ENCODE measurements at regions not wholly inside any gene's neighbourhood (a gene's known extent, or its start where the extent isn't known, plus 50 kb on each side); places are given as distances from the start of the nearest gene placed in this dataset.
"Not testable (repeated sequence)": the region's sequence is repeated elsewhere in the genome, so short reads cannot be mapped to it uniquely, and the experiment has no call there.

DNA sequence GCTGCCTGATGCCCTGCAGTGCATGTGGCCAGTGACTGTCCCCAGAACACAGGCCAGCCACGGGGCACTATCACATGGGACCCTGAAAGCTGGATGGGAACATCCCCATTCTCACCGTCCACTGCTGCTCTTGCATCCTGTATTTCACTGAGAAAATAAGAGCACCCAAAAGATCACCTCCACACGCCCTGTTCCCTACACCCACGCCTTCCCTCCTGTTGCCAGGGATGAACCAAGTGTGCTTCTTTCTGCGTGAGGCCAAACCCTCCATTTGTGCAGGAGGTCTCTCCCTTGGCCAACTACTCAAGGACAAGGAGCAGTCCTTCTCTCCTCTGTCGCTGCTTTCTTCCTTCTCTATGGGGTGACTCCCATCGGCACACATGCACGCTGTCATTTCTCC, 118.3 kb downstream of the LRRC37A3 start:
- intact Hi-C loops (cut with DNase I); H3K36me3 ChIP-seq (replicated peaks in 1 of 2; ENCODE audit: insufficient read depth in 1 of 2, low read depth in 2 of 2): not testable (repeated sequence)

DNA sequence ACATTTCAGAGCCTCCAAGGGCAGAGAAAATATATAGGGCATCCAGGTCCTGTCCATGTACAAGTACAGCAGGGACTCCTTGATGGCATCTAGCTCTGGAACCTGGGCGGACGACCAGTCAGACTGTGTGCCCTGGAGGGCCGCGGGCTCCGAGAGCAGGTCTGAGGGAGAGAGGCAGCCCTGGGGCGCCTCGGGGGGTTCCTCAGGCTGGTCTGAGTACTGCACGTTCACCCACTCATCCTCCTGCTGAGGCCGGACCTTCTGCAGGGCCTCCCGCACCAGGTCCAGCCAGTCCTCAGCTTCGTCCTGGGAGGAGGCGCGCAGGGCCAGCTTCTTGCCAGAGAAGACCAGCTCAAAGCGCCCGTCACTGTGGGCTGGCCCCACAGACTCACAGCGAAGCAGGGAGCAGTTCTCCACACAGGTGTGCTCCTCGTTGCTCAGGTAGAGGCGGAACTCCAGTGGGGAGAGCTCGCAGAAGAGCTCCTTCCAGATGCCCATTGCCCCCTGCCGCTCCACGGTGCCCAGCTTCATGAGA, 118.8 kb downstream of the LRRC37A3 start:
- H3K4me3 ChIP-seq; intact Hi-C loops (cut with DNase I); H3K27me3 ChIP-seq; H3K36me3 ChIP-seq (replicated peaks in 1 of 2; ENCODE audit: insufficient read depth in 1 of 2, low read depth in 2 of 2); ATAC-seq; H3K27ac ChIP-seq; H3K4me1 ChIP-seq; H3K9me3 ChIP-seq; DNase-seq: not testable (repeated sequence)
- 93 to 100% methylated on average over 3 to 17 of the region's 21 CpGs for WGBS, 2 donors

More for the DNA sequence above, 118.3 kb downstream of the LRRC37A3 start:
- not testable (repeated sequence) for H3K4me3 ChIP-seq, DNase-seq, H3K4me1 ChIP-seq, H3K27me3 ChIP-seq, H3K9me3 ChIP-seq, H3K27ac ChIP-seq, ATAC-seq
- WGBS, 2 donors = 94 to 97% methylated on average over 6 of the region's 8 CpGs

DNA sequence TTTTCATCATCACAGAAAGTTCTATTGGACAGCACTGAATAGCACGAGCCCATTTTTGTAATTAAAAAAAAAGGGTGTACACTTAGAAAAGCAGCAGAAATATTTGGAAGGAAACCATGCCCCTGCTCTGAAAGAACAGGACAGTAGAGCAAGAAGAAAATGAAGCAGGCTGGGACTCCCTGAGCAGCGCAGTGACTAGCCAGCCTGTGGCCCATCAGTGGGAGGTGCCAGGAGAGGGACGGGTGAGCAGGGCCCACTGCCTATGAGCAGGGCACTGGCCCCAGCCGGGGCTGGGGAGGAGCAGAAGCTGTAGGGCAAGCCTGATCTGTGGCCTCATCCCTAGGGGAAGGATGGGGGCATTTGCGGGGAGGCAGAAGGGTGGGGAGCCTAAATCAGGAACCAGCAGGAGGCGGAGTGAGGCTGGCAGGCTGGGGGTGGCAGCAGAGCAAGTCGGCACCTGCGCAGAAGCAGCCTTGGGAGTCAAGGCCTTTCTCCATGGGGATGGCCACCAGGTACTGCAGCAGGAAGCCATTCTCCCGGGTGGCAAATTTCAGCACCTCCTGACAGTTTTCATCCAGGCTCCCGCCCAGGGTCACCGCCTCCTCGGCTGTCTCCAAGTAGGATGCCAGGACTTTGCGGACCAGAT, 119.6 kb downstream of the LRRC37A3 start:
- DNase-seq; intact Hi-C loops (cut with DNase I); H3K36me3 ChIP-seq (replicated peaks in 1 of 2; ENCODE audit: insufficient read depth in 1 of 2, low read depth in 2 of 2): not testable (repeated sequence)

DNA sequence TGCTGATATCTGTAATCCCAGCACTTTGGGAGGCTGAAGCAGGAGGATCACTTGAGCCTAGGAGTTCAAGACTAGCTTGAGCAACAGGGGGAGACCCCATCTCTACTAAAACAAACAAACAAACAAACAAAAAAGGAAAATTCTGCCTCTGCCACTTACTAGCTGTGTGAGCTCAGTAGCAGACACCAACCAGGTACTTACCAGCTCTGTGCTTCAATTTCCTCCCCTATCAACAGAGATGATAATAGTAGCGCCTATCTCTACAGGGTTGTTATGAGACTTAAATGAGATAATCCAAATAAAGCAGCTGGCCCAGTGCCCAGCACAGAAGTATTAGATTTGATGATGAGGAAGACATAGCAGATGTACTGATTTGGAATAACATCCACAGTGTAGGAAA, 120.3 kb downstream of the LRRC37A3 start:
- H3K4me3 ChIP-seq; intact Hi-C loops (cut with DNase I); H3K27ac ChIP-seq; H3K9me3 ChIP-seq; H3K27me3 ChIP-seq; ATAC-seq; DNase-seq; H3K4me1 ChIP-seq; H3K36me3 ChIP-seq (replicated peaks in 1 of 2; ENCODE audit: insufficient read depth in 1 of 2, low read depth in 2 of 2): not testable (repeated sequence)
- 100% methylated on average over 1 of the region's 1 CpG; no CpG with 5 or more reads in 1 of the 2 donors for WGBS, 2 donors

More for the DNA sequence above, 119.6 kb downstream of the LRRC37A3 start:
- H3K4me3 ChIP-seq, H3K9me3 ChIP-seq, H3K4me1 ChIP-seq, H3K27ac ChIP-seq, ATAC-seq, H3K27me3 ChIP-seq: not testable (repeated sequence)
- 93 to 99% methylated on average over 5 to 8 of the region's 13 CpGs for WGBS, 2 donors

DNA sequence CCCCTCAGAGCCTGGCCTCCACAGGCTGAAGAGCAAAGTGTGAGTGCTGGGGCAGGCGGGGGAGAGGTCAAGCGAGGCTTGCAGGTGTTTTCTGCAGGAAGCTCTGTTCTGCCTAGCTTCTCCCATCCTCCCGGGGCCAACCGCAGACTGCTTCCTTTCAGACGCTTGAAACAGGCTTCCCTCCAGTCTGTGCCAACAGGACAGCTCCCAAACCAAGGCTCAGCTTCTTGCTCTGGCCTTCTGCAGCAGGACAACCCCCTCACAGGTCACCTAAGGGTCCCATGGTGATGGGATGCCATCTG, 120.8 kb downstream of the LRRC37A3 start:
- H3K9me3 ChIP-seq; ATAC-seq; DNase-seq; intact Hi-C loops (cut with DNase I); H3K27ac ChIP-seq; H3K4me3 ChIP-seq; H3K4me1 ChIP-seq; H3K27me3 ChIP-seq; H3K36me3 ChIP-seq (replicated peaks in 1 of 2; ENCODE audit: insufficient read depth in 1 of 2, low read depth in 2 of 2): not testable (repeated sequence)
- 70 to 88% methylated on average over 4 of the region's 5 CpGs for WGBS, 2 donors

DNA sequence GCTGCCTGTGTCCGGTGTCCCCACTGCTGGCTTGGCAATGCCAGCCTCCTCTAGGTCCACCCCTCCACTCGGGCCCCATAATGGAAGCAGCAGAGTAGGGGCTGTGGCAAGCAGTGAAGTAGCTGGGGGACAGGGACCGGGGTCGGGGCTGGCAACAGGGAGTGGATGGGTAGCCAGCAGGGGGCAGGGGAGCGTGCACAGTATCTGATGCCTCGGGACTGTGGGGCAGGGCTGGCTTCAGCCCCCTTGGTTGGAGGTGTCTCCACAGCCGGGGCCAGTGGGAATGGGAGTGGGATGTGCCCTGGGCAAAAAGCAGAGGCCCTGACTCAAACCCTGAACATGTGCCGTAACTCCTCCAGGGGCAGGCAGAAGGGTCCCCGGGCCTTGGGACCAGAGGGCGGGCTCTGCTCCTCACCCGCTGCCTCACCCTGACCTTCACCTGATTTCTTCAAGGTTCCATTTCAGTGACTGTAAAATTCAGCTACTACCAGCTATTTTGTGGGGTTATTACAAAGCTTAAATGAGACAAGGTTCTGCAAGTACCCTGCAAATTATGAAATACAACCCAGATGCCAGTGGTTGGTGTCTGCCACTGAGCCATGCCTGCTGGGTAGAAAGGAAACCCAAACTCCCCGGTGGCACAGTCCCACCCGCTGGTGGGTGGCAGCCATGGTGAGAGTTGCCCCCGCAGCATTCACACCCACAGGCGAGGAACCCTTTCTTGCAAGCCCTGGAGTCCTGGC, 121.4 kb downstream of the LRRC37A3 start:
- DNase-seq; H3K4me3 ChIP-seq; H3K27me3 ChIP-seq; H3K9me3 ChIP-seq; H3K36me3 ChIP-seq (replicated peaks in 1 of 2; ENCODE audit: insufficient read depth in 1 of 2, low read depth in 2 of 2); H3K4me1 ChIP-seq; H3K27ac ChIP-seq; ATAC-seq; intact Hi-C loops (cut with DNase I): not testable (repeated sequence)
- 77 to 98% methylated on average over 9 to 10 of the region's 15 CpGs for WGBS, 2 donors

DNA sequence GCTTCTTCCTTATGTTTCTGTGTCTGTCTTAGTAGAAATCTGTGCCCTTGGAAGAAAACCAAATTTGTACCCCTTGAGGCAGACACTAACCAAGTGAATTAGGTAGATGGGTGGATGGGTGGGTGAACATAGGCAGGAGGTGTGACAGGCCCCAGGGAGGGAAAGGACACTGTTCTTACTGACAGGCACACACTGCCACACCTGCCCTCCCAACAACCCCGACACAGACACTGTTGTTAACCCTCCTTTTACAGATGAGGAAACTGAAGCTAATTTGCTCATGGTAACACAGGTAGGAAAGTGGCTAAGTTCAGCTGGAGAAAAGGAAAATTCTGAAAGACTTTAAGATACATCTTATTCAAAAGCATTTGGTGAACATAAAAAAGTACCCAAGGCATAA, 123.9 kb downstream of the LRRC37A3 start:
- H3K27me3 ChIP-seq; H3K4me3 ChIP-seq; H3K4me1 ChIP-seq; DNase-seq; H3K27ac ChIP-seq; H3K36me3 ChIP-seq (replicated peaks in 1 of 2; ENCODE audit: insufficient read depth in 1 of 2, low read depth in 2 of 2); intact Hi-C loops (cut with DNase I); H3K9me3 ChIP-seq; ATAC-seq: not testable (repeated sequence)
- no CpG with 5 or more reads among the region's 1 CpG for WGBS, 2 donors

DNA sequence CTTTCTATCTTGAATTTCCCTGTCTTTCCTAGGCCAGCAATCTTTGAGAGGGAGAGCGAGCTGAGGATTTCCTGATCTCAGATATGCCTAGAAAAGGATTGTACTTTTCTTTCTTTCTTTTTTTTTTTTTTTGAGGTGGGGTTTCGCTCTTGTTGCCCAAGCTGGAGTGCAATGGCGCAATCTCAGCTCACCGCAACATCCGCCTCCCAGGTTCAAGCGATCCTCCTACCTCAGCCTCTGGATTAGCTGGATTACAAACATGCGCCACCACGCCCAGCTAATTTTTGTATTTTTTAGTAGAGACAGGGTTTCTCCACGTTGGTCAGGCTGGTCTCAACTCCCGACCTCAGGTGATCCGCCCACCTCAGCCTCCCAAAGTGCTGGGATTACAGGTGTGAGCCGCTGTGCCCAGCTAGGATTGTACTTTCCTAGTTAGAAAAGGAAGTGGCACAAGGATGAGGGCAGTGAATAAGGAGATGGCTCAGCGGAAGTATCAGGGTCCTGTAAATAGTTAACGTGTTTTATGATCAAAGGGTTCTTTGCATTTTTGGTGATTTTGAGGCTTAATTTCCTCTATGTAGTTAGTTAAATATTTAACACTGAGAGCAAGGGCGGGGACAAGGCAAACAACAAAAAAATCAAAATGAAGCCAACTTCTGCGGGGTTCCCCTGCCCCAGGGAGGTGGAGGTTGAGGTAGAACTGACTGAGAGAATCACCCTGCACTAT, 124.6 kb downstream of the LRRC37A3 start:
- H3K9me3 ChIP-seq; intact Hi-C loops (cut with DNase I); H3K36me3 ChIP-seq (replicated peaks in 1 of 2; ENCODE audit: insufficient read depth in 1 of 2, low read depth in 2 of 2); DNase-seq; H3K4me3 ChIP-seq; H3K27ac ChIP-seq; H3K4me1 ChIP-seq; H3K27me3 ChIP-seq; ATAC-seq: not testable (repeated sequence)
- WGBS, 2 donors = 81 to 89% methylated on average over 16 of the region's 16 CpGs

DNA sequence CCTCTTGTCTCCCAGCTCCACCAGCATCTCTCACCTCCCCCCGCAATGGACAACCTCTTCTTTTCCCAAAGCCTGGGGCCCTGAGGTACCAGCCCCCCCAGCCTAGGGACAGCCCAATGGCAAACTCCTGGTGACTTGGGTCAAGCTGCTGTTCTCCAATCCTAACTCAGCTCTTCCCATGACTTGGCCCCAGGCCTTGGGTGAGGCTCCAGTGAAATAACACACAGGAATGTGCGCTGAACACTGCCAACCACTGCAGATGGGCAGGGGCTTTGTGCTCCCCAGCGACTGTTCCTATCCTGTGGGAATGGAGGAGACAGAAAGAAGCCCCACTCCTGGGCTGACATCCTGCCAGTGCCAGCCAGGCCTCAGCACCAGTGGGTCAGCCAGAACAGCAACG, 125.2 kb downstream of the LRRC37A3 start:
- H3K9me3 ChIP-seq; intact Hi-C loops (cut with DNase I); H3K36me3 ChIP-seq (replicated peaks in 1 of 2; ENCODE audit: insufficient read depth in 1 of 2, low read depth in 2 of 2); ATAC-seq; H3K4me3 ChIP-seq; H3K4me1 ChIP-seq; H3K27me3 ChIP-seq; DNase-seq; H3K27ac ChIP-seq: not testable (repeated sequence)
- 79 to 81% methylated on average over 3 to 4 of the region's 4 CpGs for WGBS, 2 donors

DNA sequence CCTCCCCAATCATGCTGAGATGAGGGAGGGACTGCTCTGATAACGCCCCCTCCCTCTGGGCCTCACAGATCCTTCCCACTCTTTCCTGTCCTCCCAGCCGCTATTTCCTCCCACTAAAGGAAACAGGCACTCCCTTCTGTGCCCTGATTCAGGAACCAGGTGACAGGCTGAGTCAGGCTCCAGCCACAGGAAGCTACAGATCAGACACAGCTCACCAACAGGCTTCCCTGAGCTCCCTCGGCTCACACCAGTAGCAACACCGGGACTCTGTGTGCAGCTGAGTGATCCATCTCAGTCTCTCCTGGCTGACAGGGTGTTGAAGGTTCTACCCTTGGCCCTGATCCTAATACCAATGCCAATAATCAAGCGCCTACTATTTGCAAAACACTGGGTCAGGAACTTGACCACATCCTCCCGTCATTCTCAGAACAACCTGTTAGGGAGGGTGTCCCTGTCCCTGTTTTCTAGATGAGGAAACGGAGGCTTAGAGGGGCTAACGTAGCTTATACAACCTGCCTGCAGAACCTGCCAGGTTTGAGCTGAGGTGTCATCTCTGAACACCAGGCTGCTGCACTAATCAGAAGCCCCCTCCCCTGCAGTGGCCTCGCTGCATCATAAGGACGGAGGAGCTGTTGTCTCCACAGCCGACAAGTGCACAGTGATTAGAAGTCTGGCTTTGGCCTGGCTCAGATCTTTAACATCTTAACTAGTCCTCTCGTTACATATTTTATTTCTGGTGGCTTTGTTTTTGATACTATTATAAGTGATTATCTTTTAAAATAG, 126.3 kb downstream of the LRRC37A3 start:
- DNase-seq; H3K36me3 ChIP-seq (replicated peaks in 1 of 2; ENCODE audit: insufficient read depth in 1 of 2, low read depth in 2 of 2); H3K27me3 ChIP-seq; H3K27ac ChIP-seq; intact Hi-C loops (cut with DNase I); H3K4me1 ChIP-seq; H3K9me3 ChIP-seq; H3K4me3 ChIP-seq: not testable (repeated sequence)
- 77% methylated on average over 12 of the region's 12 CpGs for WGBS, 2 donors
- ATAC-seq = peak; percentile 41

DNA sequence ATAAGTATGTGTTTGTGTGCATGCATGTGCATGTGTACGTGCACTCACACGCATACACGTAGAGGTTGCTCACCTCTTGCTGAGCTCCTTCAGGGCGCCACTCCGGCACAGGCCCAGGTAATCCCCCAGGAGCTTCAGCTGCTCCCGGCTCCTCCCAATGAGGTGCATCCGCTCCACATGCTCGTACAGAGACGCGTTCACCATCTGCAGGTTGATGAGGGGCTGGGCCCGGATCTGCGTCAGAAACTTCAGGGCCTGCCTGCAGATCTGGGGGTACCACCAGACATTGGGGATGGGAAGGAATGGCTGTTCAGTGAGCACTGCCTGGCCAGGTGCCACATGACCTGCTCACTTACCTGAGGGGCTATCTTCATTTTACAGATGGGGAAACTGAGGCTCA, 127.0 kb downstream of the LRRC37A3 start:
- 92% methylated on average over 11 of the region's 12 CpGs; no CpG with 5 or more reads in 1 of the 2 donors for WGBS, 2 donors
- H3K9me3 ChIP-seq; DNase-seq; intact Hi-C loops (cut with DNase I); H3K4me3 ChIP-seq; H3K36me3 ChIP-seq (replicated peaks in 1 of 2; ENCODE audit: insufficient read depth in 1 of 2, low read depth in 2 of 2); ATAC-seq; H3K4me1 ChIP-seq; H3K27me3 ChIP-seq; H3K27ac ChIP-seq: not testable (repeated sequence)
